Transverse colon (tissue), 4 donors: ENCODE measurements at regions not wholly inside any gene's neighbourhood (a gene's known extent, or its start where the extent isn't known, plus 50 kb on each side); places are given as distances from the start of the nearest gene placed in this dataset.

Source experiments
- DNase-seq: peaks from one replicate; pipeline ENCODE4 v3.0.0-alpha.2; 2019
- H3K27ac ChIP-seq, 4 donors: fragments of 200-600 bp; sonication (generic); 2 replicates each; pipeline ENCODE4 v1.5.1; 2016 to 2018; ENCODE audit warnings: inconsistent platforms in 4 of 4
- H3K27me3 ChIP-seq: fragments of 200-600 bp; sonication (generic); 2 replicates; pipeline ENCODE4 v1.5.1; 2017; ENCODE audit warnings: inconsistent platforms
- H3K36me3 ChIP-seq, 4 donors: fragments of 200-600 bp; sonication (generic); 2 replicates each; pipeline ENCODE4 v1.5.1; 2017 to 2019; ENCODE audit warnings: inconsistent platforms in 4 of 4
- H3K4me1 ChIP-seq, 4 donors: fragments of 200-600 bp; sonication (generic); 2 replicates each; pipeline ENCODE4 v1.5.1; 2017 to 2020; ENCODE audit warnings: inconsistent platforms in 4 of 4
- H3K4me3 ChIP-seq, 4 donors: fragments of 200-600 bp; sonication (generic); 1 replicate in 1 of 4; 2 replicates in 3 of 4; pipeline versions ENCODE4 v1.5.1 to v1.6.1; 2017 to 2019; ENCODE audit warnings: inconsistent platforms in 4 of 4
- H3K9me3 ChIP-seq, 2 donors: fragments of 200-600 bp; sonication (generic); 2 replicates each; pipeline ENCODE4 v1.5.1; 2017 to 2019; ENCODE audit warnings: inconsistent platforms in 2 of 2
- EP300 ChIP-seq: sonication (generic); formaldehyde crosslinking; IDR thresholded peaks from one replicate; pipeline ENCODE4 v1.6.1; 2017; ENCODE audit warnings: antibody characterized with exemption, low read depth
- POLR2A ChIP-seq: fragments of 450-650 bp; IDR thresholded peaks from one replicate; pipeline ENCODE4 v1.6.1; 2016; ENCODE audit warnings: antibody characterized with exemption, mild to moderate bottlenecking, moderate library complexity
- POLR2AphosphoS5 ChIP-seq, 3 donors: sonication (generic); formaldehyde crosslinking; IDR thresholded peaks; one replicate each; pipeline ENCODE4 v1.6.1; 2016; ENCODE audit warnings: antibody characterized with exemption in 3 of 3
- WGBS, 2 donors: methylation state at CpG; one replicate each; pipeline ENCODE4 v1.1.5; 2018; ENCODE audit warnings: low coverage in 1 of 2; 5-methylcytosine and 5-hydroxymethylcytosine counted together
- in situ Hi-C, 4 donors: fragments of 200-750 bp; cut with MboI; loops; one replicate each; pipeline versions ENCODE4 v1.15.0 to v1.15.1; 2017; ENCODE audit warnings: low sequenced_read_pairs in 3 of 4, low pct_ligation_motif_present in 1 of 4, low pct_unique_long_range_greater_than_20kb in 1 of 4
- intact Hi-C: fragments of 100-400 bp; cut with DNase I; formaldehyde crosslinking; loops from one replicate; pipeline ENCODE4 v1.15.1; 2023; ENCODE audit warnings: low total_unique reads
- TF ChIP-seq, protein P1 (sequence below), 5 experiments: fragments of 200-600 bp in 3 of 5; fragments of 450-650 bp in 2 of 5; sonication (generic) in 3 of 5; IDR thresholded peaks; 1 replicate in 2 of 5; 2 replicates in 3 of 5; pipeline ENCODE4 v1.5.1; 2016 to 2017; ENCODE audit warnings: antibody characterized with exemption in 5 of 5, inconsistent platforms in 3 of 5, mild to moderate bottlenecking in 2 of 5, moderate library complexity in 1 of 5

DNA sequence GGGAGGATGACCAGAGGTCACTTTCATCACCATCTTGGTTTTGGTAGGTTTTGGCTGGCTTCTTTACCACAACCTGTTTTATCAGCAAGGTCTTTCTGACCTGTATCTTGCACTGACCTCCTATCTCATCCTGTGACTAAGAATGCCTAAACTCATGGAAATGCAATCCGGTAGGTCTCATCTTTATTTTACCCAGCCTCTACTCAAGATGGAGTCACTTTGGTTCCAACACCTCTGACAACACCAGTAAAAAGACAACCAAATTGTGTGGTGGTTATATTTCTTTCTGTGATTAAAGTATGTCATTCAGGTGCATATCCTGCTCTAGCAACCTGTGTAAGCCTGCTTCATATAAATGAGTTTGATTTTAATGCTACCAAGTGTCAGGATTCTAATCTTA is 636.7 kb downstream of the PCDH7 start:
- Histone ChIP-seq H3K9me3 (no peaks in the 10 kb centered on the region), H3K27me3 (no peaks in the 10 kb centered on the region), H3K27ac (no peak overlapping the region), H3K36me3 (no peaks in the 10 kb centered on the region), H3K4me1 (no peaks in the 10 kb centered on the region), H3K4me3 (no peak overlapping the region)
- 100% methylated on average over 1 of the region's 1 CpG; no CpG with 5 or more reads in 1 of the 2 donors for WGBS, 2 donors
- in situ Hi-C loops: no loop called here
- no peak for DNase-seq
- TF ChIP-seq, protein P1, sequence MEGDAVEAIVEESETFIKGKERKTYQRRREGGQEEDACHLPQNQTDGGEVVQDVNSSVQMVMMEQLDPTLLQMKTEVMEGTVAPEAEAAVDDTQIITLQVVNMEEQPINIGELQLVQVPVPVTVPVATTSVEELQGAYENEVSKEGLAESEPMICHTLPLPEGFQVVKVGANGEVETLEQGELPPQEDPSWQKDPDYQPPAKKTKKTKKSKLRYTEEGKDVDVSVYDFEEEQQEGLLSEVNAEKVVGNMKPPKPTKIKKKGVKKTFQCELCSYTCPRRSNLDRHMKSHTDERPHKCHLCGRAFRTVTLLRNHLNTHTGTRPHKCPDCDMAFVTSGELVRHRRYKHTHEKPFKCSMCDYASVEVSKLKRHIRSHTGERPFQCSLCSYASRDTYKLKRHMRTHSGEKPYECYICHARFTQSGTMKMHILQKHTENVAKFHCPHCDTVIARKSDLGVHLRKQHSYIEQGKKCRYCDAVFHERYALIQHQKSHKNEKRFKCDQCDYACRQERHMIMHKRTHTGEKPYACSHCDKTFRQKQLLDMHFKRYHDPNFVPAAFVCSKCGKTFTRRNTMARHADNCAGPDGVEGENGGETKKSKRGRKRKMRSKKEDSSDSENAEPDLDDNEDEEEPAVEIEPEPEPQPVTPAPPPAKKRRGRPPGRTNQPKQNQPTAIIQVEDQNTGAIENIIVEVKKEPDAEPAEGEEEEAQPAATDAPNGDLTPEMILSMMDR (IDR thresholded peaks at IDR 0.05): no peak
- TF ChIP-seq EP300 (no peak), POLR2AphosphoS5 (IDR thresholded peaks at IDR 0.05) (no peak), POLR2A (no peak)
- intact Hi-C loops: no loop called here

GRCh38 chr4:31360786-31361185 is 640.6 kb downstream of the PCDH7 start:
- Histone ChIP-seq H3K4me3 (no peak overlapping the region), H3K9me3 (no peaks in the 10 kb centered on the region), H3K27ac (no peak overlapping the region), H3K36me3 (no peaks in the 10 kb centered on the region), H3K27me3 (no peaks in the 10 kb centered on the region), H3K4me1 (no peaks in the 10 kb centered on the region)
- 38 to 46% methylated on average over 1 of the region's 1 CpG for WGBS, 2 donors
- intact Hi-C loops: no loop called here
- no peak for TF ChIP-seq POLR2A
- no peak for TF ChIP-seq EP300
- TF ChIP-seq, protein P1 (IDR thresholded peaks at IDR 0.05): no peak
- TF ChIP-seq POLR2AphosphoS5 (IDR thresholded peaks at IDR 0.05): no peak
- in situ Hi-C loops: no loop called here
- no peak for DNase-seq

- Histone ChIP-seq H3K36me3 (no peaks in the 10 kb centered on the region), H3K4me1 (no peaks in the 10 kb centered on the region), H3K4me3 (no peak overlapping the region), H3K9me3 (no peaks in the 10 kb centered on the region), H3K27me3 (no peaks in the 10 kb centered on the region), H3K27ac (no peak overlapping the region)
- DNase-seq: no peak
- in situ Hi-C loops (no loop called here), intact Hi-C loops (no loop called here)
- TF ChIP-seq, protein P1 (IDR thresholded peaks at IDR 0.05): no peak
- TF ChIP-seq POLR2AphosphoS5 (IDR thresholded peaks at IDR 0.05) (no peak), POLR2A (no peak), EP300 (no peak)
- 70 to 81% methylated on average over 4 of the region's 4 CpGs for WGBS, 2 donors
Observed at GRCh38 chr4:31362756-31363155, 642.6 kb downstream of the PCDH7 start.

DNA sequence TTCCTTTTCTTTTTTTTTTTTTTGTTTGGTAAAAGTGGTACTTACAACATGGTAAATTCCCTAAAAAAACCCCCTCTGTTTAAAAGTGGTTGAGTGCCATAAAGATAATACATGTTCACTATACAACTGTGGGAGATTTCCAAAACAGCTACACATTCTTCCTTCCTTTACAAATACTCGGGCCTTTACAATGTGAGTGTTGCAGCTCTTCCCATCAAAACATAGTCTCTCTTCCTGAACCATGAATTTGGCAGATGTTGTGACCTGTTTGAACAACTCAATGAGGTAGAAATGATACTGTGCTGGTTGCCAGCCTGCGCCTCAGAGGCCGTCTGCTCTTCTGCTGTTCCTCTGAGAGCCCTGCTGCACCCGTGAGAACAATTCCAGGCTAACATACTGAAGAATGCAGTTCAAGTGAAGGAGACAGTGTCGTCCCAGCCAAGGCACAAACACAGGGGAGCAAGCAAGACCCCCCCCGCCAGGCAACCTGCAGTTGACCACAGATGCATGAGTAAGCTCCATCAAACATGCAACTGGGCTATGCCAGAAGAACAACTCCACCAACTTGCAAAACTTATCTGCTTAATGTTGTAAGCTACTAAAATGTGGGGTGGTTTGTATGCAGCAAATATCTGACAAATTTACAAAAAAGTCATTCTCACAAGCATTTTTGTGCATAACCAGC is 645.0 kb downstream of the PCDH7 start:
- Histone ChIP-seq H3K36me3 (no peaks in the 10 kb centered on the region), H3K27me3 (no peaks in the 10 kb centered on the region), H3K4me1 (no peaks in the 10 kb centered on the region), H3K27ac (no peak overlapping the region), H3K4me3 (no peak overlapping the region), H3K9me3 (no peaks in the 10 kb centered on the region)
- no peak for DNase-seq
- in situ Hi-C loops (no loop called here), intact Hi-C loops (no loop called here)
- 72 to 83% methylated on average over 1 to 6 of the region's 6 CpGs for WGBS, 2 donors
- TF ChIP-seq EP300 (no peak), POLR2A (no peak), POLR2AphosphoS5 (IDR thresholded peaks at IDR 0.05) (no peak)
- TF ChIP-seq, protein P1 (IDR thresholded peaks at IDR 0.05): no peak
